ENCODE measurements at regions not wholly inside any gene's neighbourhood (a gene's known extent, or its start where the extent isn't known, plus 50 kb on each side); places are given as distances from the start of the nearest gene placed in this dataset.
A peak's percentile ranks its signal among the peaks of the same experiment; 100 is the strongest.

DNA sequence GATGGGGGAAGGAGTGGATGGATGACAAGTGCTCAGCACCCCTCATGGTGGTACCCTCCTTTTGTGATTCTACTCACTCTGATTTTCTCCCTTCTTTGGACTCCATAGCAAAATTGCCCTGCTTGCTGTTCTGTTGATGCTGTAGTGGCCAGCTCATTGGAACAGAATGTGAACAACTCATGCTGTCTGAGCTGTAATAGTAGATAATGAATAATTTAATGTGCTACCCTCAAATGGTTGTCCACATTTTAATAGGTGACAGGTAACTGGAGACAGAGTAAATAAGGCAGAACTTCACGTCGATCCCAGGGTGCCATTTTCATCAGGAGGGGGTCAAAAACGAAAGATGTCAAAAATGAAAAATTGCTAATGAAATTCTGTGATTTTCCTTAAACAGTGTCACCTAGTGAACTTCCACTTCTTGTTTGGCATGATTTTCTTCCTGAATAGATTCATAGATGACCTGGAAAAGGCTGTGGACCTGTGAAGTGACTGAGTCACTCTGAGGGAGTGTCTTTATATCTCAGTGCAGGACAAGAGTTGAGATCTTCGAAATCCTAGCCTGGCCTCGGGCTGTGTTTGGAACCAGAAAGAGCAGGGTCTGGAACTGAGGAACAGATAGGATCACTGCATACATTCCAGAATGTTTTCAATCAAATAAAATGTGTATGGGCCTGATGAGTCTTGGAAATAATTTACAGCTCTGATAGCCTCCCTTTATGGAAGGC lies 270.2 kb downstream of the PSAT1 start:
- peak; percentile 60 for DNase-seq

DNA sequence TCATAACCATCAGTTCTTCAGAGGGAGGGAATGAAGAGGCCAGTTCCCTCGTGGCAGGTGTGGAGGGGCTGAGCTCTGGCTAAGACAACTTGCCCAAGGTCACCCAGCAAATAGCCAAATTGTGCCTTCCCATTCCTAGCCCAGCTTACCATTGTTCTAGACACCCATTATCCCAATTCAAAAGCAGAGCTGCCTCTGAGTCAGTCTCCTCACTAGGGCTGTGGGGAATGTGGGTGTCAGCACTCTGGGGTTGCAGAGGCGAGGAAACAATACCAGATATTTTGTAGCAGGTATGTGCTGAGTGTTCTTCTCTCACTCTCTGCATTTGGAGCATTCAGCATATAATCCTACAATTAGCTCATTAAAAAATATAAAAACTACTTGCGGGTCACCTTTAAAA lies 270.8 kb downstream of the PSAT1 start:
- DNase-seq, result peak; percentile 19

DNA sequence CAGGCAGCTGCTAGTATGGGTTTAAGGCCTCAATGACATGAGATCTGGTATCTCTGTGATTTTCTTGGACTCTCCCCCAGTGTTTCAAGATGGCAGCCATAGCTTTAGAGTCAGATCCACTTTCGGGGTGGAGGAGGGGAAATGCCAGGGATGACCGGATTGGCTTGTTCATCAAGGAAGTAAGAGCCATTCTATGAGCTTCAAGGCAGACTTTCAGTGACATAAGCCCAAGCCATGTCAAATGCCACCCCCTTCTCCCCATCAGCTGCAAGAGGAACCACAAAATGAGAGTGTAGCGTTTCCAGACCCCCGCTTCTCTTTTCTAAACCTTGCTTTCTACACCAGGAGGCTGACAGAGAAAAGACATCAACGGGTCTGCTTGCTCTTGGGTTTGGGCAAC lies 271.8 kb downstream of the PSAT1 start:
- no peak for DNase-seq

DNA sequence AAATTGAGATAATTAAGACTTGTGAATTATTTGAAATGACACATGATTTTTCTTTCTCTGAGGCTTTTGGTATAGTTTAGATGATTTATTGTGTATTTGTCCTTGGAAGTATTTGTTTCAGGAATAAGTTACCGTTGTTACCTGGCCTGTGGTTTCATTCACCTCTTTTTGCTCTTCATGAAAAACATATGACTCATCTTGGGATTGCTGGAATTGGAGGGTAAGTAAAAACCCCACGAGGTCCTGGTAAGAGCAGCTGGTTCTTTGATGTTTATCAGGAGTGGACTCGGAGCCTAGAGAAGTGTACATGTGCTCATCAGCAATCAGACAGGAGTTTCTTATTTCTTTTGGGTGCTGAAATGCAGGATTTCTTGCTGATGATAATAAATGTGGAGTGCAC lies 275.3 kb downstream of the PSAT1 start:
- DNase-seq, result no peak

DNA sequence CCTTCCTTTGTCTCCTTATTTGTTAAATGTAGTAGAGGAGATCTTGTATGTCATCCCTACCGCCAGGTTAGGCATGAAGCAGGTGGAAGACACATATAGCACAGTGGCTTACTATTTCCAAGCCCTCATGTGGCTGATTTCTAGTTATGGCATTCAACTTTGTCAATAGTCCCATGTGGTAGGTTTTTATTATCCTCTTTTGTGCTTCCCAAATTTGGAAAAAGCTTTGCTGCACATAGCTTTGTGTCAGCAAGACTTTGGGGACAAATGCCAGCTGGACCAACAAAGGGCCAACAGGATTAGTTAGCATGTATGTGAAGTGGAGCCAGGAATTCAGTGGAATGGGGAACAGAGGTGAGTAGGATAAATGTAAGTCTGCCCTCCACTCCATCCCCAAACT lies 276.3 kb downstream of the PSAT1 start:
- DNase-seq, result no peak

DNA sequence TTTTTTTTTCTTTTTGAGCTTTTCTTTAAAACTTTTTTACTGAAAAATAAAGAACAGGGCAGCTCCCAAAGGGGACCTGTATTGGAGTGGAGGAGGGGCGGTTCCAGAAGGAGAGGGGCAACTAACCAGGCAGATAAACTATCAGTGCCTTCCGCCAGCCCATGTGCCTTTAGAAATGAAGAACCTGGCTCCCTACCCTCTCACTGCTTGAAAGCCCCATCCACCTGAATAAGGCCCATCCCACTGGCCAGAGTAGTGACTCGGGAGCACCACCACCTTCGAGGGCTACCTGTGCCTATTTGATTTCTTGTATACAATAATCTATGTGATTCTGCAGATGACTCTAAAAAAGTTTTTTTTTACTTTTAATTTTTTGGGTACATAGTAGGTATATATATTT lies 276.7 kb downstream of the PSAT1 start:
- no peak for DNase-seq

DNA sequence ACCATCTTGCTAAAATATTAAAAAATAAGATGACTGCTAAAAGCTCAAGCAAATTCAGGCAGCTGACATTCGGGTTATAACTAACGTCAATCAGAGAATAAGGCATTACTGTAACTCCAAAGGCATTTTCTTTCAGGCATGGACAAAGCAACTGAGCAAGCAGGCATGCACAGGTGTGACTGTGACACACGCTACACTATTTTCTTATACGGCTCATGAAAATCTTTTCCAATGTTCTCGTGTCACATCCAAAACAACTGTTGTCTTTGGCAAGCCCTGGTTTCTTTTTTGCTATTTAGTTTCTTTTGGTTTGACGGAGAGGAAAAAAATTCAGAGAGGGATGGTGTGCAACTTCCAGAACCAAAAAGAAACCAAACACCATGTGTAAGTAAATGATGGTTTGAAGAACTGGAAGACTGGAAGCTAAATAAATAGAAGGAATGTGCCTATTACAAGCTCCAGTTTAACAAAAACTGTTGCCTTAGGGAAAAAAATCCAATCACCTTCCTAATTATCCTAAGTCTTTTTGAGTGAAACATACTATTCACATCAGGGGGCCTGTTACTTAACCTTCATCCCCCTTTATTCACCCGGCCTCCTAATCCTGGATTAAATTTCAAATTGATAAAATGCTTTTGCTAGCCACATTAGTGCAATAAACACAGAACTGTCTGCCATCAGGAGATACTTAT lies 277.6 kb downstream of the PSAT1 start:
- no peak for DNase-seq

DNA sequence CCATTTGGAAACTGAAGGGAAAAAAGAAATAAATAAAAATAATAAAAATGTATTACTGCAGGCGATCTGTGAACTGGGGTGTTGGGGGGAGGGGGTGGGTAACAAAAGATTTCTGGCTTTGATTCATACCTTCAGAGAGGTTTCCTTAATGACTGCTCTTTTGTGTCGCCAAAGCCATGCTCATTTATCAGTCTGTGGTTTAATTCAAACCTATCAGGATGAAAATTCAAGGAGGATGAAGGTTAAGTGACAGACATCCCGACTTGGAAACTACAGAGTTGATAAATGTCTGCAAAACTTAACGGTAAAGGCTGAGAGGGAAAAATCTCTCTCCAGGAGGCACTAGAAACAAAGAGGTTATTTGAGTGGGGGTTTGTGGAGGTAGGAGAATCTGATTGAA lies 278.2 kb downstream of the PSAT1 start:
- no peak for DNase-seq

DNA sequence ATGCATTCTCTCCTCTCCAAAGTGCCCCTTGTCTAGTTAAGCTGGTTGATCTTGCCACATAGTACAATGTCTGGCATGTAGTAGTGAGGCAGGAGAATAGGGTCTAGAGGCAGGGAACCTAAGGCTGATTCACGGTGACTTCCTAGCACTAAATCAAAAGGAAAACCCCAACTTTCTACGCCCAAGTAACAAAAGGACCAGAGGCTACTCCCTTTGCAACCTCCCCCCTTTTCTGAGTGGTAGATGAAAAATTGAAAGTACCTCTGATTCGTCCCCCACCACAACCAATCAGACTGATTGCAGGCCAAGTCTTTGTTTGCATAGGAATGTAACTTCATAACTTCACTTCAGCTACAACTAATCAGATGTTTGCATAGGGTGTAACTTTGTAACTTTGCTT lies 278.8 kb downstream of the PSAT1 start:
- DNase-seq, result no peak

DNA sequence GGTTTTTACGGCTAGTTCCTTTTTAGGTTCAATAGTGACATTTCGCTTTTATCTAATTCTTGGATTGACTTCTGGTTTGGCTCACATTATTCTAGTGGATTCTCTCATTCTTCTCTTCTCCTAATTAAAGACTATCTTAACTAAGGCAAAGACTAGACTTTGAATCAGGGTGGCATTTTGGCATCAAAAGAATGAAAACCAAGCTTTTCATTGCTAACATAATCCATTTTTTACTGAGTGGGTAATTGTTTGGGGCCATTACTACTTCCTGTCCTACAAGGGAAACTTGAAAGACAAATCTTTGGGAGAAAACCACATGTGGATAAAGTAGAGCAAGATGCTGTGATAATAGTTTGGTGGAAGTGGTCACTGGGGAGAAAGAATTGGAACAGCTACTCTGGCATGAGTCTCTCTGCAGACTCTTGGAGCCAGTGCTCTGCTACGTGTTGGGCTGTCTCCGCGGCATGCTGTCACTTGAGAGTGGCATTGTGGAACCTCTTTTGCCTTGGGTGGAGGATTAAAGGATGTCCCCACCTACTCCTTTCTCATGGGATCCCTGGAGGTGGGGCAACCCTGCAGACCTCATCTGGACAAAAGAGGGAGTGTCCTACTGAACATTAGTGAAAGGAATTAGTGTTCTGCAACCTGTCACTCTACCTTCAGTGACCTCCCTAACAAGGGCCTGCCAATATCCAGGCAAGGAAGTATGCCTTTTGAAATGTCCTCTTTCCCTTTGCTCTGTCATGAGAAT lies 280.4 kb downstream of the PSAT1 start:
- DNase-seq, result no peak

DNA sequence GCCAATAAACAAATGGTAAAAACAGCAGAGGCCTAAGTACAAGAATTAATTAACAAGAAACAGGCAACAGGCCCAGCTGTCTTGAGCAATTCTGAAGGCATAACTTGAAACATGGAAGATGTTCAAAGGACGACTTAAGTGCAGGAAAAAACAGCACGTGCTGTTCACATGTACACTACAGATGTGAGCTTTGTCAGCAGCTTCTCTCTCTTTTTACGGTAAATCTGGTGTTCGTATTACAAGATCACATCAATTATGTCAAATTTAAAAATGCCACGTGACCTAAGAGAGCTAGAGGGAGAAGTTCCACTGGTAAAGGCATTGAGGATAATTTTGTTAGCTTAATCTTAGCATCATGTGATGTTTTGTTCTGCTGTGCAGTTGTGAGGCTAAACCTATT lies 281.1 kb downstream of the PSAT1 start:
- no peak for DNase-seq

DNA sequence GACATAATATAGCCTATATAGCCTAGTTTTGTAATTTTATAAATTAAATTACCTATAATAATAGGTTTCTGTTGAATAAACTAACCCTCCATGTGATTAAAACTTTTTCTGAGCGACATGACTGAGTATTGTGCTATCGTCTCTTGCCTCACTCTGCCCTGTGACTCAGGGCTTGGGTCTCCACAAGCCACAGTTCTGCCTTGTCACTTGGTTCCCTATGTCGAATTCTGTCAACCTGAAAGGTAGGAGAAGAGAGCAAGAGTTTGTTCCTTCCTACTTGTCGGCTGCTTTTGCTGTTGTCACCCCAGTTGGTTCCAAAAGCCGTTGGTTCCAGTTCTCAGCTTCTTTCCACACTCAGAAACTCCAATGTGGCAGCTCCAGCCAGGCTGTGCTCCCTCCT lies 285.9 kb downstream of the PSAT1 start:
- DNase-seq, result no peak

DNA sequence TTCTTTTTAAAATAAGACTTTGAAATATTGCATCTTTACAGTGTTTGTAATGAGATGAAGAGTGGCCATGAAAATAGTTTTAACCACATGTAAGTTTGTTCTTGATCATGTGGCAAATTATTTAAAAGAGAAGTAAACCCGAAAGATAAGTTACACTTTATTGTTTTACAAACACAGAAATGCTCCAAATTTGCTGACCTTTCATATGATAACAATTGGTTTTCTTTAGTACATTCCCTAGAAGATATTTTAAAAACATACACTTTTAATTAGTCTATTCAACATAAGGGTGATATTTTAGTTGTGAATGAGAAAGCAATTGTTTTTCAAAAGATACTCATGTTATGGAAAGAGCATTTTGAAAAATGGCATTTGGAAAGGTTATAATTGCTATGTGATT lies 287.7 kb downstream of the PSAT1 start:
- DNase-seq, result no peak

DNA sequence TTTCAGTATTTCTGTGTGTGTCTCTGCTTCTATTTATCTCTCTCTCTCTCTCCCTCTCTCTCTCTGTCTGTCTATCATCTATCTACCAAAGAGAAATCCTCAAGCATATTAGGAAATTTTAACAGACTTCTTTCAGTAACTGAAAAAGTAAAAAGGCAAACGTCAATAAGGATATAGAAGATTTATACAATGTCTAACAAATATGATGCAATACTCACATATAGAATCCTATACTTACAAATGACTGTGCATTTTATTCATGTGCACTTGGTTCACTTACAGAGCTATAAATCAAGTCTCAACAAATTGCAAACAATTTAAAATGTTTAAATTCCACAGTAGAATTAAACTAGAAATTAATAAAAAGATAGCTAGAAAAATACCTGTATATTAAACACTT lies 289.0 kb downstream of the PSAT1 start:
- no peak for DNase-seq

DNA sequence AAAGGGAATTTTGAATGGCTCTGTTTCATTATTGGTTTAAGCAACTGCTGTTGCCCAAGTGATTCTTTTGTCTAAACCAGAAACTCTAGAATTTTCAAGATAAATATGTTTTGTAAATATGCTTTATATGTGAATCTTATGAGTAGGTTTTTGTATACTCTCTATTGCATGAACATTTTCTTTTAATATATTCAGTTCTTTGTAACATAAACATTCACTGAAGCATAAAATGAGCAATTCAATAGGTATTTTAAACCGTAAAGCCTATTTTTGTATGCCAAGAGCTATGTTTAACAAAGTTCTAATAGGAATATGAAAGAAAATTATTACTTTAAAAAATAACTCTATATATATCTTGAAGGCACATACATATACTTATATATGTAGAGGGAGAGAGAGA lies 293.1 kb downstream of the PSAT1 start:
- no peak for DNase-seq

DNA sequence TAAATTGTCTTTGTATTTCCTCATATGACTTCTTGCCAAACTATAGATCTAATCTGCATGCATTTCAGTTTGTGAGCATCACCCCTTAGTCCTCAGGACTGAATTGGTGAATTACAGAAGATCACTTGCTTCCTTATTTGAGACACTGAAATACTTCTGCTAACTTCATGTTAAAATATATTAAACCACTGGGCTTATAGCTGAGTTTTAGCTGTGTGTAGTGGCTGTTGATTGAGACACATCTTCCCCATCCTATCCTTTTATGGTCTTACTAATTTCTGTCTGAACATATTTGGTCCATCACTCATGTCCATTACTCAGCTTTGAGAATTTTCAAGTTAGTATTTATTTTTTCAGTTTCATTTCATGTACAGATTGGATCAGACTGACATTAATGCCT lies 295.9 kb downstream of the PSAT1 start:
- peak; percentile 89 for DNase-seq

DNA sequence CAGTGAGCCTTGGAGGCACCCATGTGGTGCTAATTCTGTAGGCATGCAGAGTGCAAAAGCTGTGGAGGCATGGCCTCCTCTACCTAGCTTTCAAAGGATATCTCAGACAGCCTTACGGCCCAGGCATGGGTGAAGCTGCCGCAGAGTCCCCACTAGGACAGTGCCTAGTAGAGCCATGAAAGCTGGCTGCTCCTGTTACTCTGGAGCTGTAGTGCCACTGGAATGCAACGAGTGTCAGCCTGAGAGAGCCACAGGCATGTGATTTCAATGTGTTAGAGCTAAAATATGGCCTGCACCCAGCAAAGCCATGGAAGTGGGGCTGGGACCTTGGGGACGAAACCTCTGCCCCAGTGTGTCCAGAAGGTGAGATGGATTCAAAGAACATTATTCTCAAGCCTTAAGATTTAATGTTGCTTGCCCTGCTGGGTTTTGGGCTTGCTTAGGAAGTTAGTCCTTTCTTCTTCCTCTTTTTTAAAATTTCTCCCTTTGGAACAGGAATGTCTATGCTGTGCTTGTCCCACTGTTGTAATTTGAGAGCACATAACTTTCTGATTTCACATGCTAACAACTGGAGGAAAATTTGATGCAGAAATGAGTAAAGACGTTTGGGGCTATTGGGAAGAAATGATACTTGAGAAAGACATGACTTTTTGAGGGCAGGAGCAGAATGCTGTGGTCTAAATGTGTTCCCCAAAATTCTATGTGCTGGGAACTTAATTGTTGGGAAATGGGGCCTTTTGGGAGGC lies 298.4 kb downstream of the PSAT1 start:
- DNase-seq, result peak; percentile 49

DNA sequence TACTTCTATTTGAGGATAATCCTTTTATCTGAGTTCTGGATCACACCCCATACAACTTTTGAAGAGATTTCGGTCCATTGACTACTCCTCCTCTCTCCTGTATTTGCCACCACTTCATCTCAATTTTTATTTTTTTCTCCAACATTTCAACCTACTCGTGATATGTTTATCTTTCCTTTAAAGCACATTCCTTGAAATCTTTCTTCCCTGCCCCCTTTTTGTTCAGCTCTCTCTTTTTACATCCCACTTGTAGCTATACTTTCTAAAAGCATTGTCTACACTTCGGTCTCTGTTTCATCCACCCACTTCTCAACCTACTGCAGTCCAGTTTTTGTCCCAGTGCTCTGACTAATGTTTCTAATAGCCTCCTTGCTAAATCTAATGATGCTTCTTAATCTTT lies 299.4 kb downstream of the PSAT1 start:
- DNase-seq, result no peak

DNA sequence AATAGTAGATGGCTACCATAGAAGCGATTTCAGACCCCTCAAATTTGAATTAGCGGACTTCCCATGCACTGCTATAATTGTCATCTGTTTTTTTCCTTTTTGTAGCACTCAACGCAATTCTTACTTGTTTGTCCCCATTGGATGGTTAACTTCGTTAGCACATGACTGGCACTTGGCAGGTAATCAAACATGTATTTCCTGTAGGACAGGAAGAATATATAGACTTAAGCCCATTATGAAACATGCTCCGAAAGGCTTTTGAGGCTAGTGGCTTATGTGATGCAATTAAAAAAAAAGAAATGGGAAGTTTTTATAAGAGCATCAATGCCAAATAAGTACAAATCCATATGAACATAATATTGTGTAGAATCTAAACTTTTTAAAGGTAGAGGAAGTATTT lies 301.2 kb downstream of the PSAT1 start:
- no peak for DNase-seq

DNA sequence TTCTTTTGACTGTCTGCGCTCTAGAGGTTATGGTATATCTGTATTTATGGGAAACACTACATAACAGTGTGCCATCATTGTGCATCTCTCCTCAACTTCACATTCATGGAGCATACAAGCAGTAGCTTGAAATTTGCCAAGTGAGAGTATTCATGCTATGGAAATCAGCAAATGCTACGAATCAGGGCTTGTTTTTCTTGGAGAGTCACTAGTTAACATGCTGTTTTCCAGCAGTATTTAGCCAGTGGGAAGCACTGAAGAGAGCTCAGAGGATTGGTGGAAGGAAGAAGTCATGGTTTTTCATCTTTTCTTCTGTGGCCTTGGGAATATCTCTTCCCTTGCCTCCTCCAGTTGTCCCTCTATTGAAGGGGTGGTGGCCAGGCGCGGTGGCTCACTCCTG lies 303.0 kb downstream of the PSAT1 start:
- DNase-seq, result no peak

DNA sequence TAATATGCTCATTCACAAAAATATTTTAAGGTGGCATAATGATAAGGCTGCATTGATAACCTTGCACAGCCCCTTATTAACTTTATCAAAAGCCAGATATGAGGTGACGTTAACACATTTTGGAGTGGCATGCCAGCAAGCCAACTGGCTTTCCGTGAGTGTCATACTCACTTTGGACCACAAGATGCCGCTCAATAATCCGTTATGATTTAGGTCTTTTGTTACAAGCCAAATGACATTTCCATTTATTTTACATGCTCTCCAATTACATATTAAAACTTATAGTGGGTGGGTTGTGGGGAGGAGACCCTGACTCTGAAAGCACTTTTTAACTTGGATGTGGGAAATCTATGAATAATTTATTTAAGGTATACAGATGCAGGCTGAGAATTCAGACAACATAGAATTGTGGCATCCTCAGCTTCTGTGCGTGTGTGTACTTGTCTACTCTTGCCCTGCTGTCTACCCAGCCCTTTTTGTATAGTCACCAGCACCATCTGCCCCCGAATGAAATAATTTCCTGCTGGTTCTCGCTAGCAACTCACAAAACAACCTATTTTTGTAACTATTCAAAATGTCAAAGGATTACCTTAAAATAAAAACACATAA lies 305.1 kb downstream of the PSAT1 start:
- peak; percentile 77 for DNase-seq

DNA sequence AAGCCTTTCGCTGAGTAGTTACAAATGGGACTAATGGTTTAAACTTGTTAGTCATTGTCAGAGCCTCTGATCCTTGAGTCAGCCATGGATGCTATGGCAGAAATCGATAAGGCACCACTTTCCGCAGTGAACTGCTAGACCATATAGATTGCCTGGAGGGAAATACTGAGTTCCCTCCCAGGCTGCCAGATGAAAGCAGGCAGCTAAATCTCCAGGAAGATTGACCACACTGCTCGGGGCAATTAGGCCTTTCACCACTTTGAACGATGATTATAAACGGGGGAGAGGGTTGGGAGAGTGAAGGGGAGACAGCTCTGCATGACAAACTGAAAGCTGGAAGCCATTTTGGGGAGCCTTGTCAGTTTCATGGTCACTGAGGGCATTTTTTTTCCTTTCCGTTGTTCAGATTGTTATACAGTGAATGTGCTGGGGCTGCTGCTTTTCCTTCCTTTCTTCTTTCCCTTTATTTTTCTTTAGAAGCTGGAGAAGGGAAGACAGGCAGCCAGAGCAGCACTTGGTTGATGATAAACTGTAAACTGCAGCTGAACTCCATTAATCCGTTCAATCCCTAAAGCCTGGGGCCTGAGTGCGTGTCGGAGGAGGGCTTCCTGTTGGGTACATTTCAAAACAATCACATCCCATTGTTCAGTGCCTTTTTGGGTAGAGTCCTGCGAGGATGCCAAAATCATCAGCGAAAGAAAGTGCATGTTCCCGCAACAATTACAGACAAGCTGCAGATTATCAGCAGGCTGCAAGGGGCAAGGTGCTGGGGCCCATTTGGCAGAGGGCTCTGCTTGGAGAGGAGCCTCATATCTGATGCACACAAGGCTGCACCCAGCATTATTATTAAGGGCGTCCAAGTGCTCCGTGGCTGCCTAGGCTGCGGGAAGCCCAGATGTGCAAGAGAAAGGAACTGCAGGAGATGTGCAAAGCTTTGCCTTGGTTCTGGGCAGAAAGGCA lies 308.4 kb downstream of the PSAT1 start:
- no peak for DNase-seq

Data from EL (cell line).